GM12878 (cell line): ENCODE measurements at regions not wholly inside any gene's neighbourhood (a gene's known extent, or its start where the extent isn't known, plus 50 kb on each side); places are given as distances from the start of the nearest gene placed in this dataset.

ENCODE experiments used
- ATAC-seq: fragments of 200-7000 bp; cut with Tn5 transposase; 3 replicates; pipeline ENCODE4 v1.9.1; 2020; ENCODE audit warnings: mild to moderate bottlenecking, moderate library complexity
- BruUV-seq: library from RNA; stranded (reverse); fragments of 400-500 nt; replicated peaks from 2 replicates; lab custom pipeline; 2021; lab: Mats Ljungman, UMichigan
- CTCF ChIA-PET: fragments of 300-600 bp; sonication (Branson Sonifier 250); formaldehyde crosslinking; extraction: SDS; loops from one replicate; lab custom pipeline; 2021; ENCODE audit warnings: inconsistent platforms; lab: Yijun Ruan, JAX
- POLR2A ChIA-PET: fragments of 350-600 bp; formaldehyde crosslinking; extraction: SDS; loops from one replicate; lab custom pipeline; 2021; ENCODE audit warnings: inconsistent platforms; lab: Charles Lee
- RAD21 ChIA-PET: fragments of 300-600 bp; sonication (Branson Sonifier 250); formaldehyde crosslinking; loops from one replicate; lab custom pipeline; 2023; ENCODE audit warnings: antibody characterized with exemption; ENCODE audit not compliant: unreplicated experiment; lab: Charles Lee
- SMC1A ChIA-PET: fragments of 300-600 bp; sonication (Branson Sonifier 250); formaldehyde crosslinking; loops from one replicate; lab custom pipeline; 2023; ENCODE audit not compliant: unreplicated experiment, uncharacterized antibody; lab: Charles Lee
- DNase-seq: peaks from one replicate; pipeline ENCODE4 v3.0.0-alpha.2; 2011; ENCODE audit warnings: low read depth, low spot score
- FAIRE-seq: peaks from 3 replicates; lab custom pipeline; 2011; peaks lifted over from hg19 to GRCh38; lab: Jason Lieb, UNC
- H2AFZ ChIP-seq: 2 replicates; pipeline ENCODE4 v1.6.0; 2011; ENCODE audit warnings: low read depth, low read length, control low read depth; ENCODE audit not compliant: control insufficient read depth
- H3K27ac ChIP-seq: 2 replicates; pipeline ENCODE4 v1.5.1; 2011; ENCODE audit warnings: control low read depth; ENCODE audit not compliant: control insufficient read depth, insufficient read depth
- H3K27me3 ChIP-seq, 2 experiments: replicated peaks in 1 of 2; 2 replicates each; pipeline versions ENCODE4 v1.6.0 to v1.6.1; 2011; ENCODE audit warnings: low read length in 1 of 2; ENCODE audit not compliant: control insufficient read depth in 2 of 2, insufficient read depth in 2 of 2
- H3K36me3 ChIP-seq, 2 experiments: 2 replicates each; pipeline ENCODE4 v1.5.1; 2011; ENCODE audit warnings: low read length in 1 of 2; ENCODE audit not compliant: control insufficient read depth in 2 of 2, insufficient read depth in 2 of 2
- H3K4me1 ChIP-seq: 2 replicates; pipeline ENCODE4 v1.6.1; 2011; ENCODE audit warnings: mild to moderate bottlenecking, low read length, moderate library complexity, mixed read lengths; ENCODE audit not compliant: control insufficient read depth, insufficient read depth
- H3K4me2 ChIP-seq: 2 replicates; pipeline ENCODE4 v1.6.0; 2011; ENCODE audit warnings: control low read depth; ENCODE audit not compliant: control insufficient read depth, insufficient read depth
- H3K4me3 ChIP-seq: fragments of 200-600 bp; sonication (generic); 2 replicates; pipeline ENCODE4 v1.5.1; 2016
- H3K79me2 ChIP-seq: 2 replicates; pipeline ENCODE4 v1.6.0; 2011; ENCODE audit warnings: low read length; ENCODE audit not compliant: control insufficient read depth, insufficient read depth
- H3K9ac ChIP-seq: 2 replicates; pipeline ENCODE4 v1.8.0; 2011; ENCODE audit warnings: low read length, control low read depth, mixed read lengths; ENCODE audit not compliant: control insufficient read depth, insufficient read depth
- H3K9me3 ChIP-seq: replicated peaks from 3 replicates; pipeline ENCODE4 v1.5.1; 2011; ENCODE audit warnings: mild to moderate bottlenecking, low read length; ENCODE audit not compliant: control insufficient read depth, insufficient read depth
- H4K20me1 ChIP-seq: 2 replicates; pipeline ENCODE4 v1.6.0; 2011; ENCODE audit not compliant: control insufficient read depth, insufficient read depth
- ATF2 ChIP-seq: IDR thresholded peaks from 2 replicates; pipeline ENCODE4 v1.6.1; 2012; ENCODE audit warnings: low read length, inconsistent platforms
- BMI1 ChIP-seq: fragments of 450-650 bp; IDR thresholded peaks from 2 replicates; pipeline ENCODE4 v1.6.1; 2016; ENCODE audit warnings: mild to moderate bottlenecking, moderate library complexity, borderline replicate concordance
- CBFB ChIP-seq: IDR thresholded peaks from 2 replicates; pipeline ENCODE4 v1.6.1; 2016; ENCODE audit warnings: antibody characterized with exemption, low read depth
- CHD2 ChIP-seq: IDR thresholded peaks from 2 replicates; pipeline ENCODE4 v1.6.1; 2011; ENCODE audit warnings: low read depth, low read length, improper control_type of control experiment, borderline replicate concordance
- DPF2 ChIP-seq: fragments of 450-650 bp; IDR thresholded peaks from 2 replicates; pipeline ENCODE4 v1.6.1; 2017; ENCODE audit warnings: mild to moderate bottlenecking
- ETV6 ChIP-seq, 2 experiments: fragments of 450-650 bp in 1 of 2; IDR thresholded peaks in 1 of 2; conservative IDR thresholded peaks in 1 of 2; 2 replicates each; pipeline ENCODE4 v1.6.1; 2014; ENCODE audit warnings: antibody characterized with exemption in 1 of 2, borderline replicate concordance in 1 of 2, low read depth in 1 of 2, mild to moderate bottlenecking in 1 of 2, moderate library complexity in 1 of 2
- HSF1 ChIP-seq: fragments of 150-350 bp; IDR thresholded peaks from 2 replicates; pipeline ENCODE4 v1.6.1; 2014; ENCODE audit warnings: mild to moderate bottlenecking, low read depth, low read length
- IKZF1 ChIP-seq: fragments of 450-650 bp; conservative IDR thresholded peaks from 2 replicates; pipeline ENCODE4 v1.6.1; 2017; ENCODE audit warnings: antibody characterized with exemption, mild to moderate bottlenecking
- IKZF2 ChIP-seq, 2 experiments: fragments of 450-650 bp; IDR thresholded peaks; 2 replicates each; pipeline ENCODE4 v1.6.1; 2017; ENCODE audit warnings: mild to moderate bottlenecking in 2 of 2, moderate library complexity in 2 of 2
- IRF4 ChIP-seq: IDR thresholded peaks from 2 replicates; pipeline ENCODE4 v1.6.1; 2011; ENCODE audit warnings: low read depth, low read length
- JUNB ChIP-seq: IDR thresholded peaks from 2 replicates; pipeline ENCODE4 v1.6.1; 2016; ENCODE audit warnings: antibody characterized with exemption, mild to moderate bottlenecking
- LARP7 ChIP-seq: fragments of 450-650 bp; IDR thresholded peaks from 2 replicates; pipeline ENCODE4 v1.6.1; 2017; ENCODE audit warnings: mild to moderate bottlenecking
- MEF2B ChIP-seq: fragments of 450-650 bp; IDR thresholded peaks from 2 replicates; pipeline ENCODE4 v1.6.1; 2018; ENCODE audit warnings: mild to moderate bottlenecking, moderate library complexity; ENCODE audit not compliant: partially characterized antibody, poor library complexity, severe bottlenecking
- NFIC ChIP-seq: IDR thresholded peaks from 2 replicates; pipeline ENCODE4 v1.6.1; 2012; ENCODE audit warnings: low read depth, mild to moderate bottlenecking, inconsistent platforms, low read length, moderate library complexity
- NRF1 ChIP-seq: conservative IDR thresholded peaks from 2 replicates; pipeline ENCODE4 v1.6.1; 2011; ENCODE audit warnings: mild to moderate bottlenecking, low read depth, low read length, improper control_type of control experiment
- RCOR1 ChIP-seq: conservative IDR thresholded peaks from 2 replicates; pipeline ENCODE4 v1.6.1; 2012; ENCODE audit warnings: low read depth, low read length, improper control_type of control experiment
- RUNX3 ChIP-seq: IDR thresholded peaks from 2 replicates; pipeline ENCODE4 v1.6.1; 2012; ENCODE audit warnings: low read length, inconsistent platforms
- SREBF1 ChIP-seq: IDR thresholded peaks from 2 replicates; pipeline ENCODE4 v1.6.1; 2012; ENCODE audit warnings: mild to moderate bottlenecking, low read length
- SREBF2 ChIP-seq: IDR thresholded peaks from 2 replicates; pipeline ENCODE4 v1.6.1; 2012; ENCODE audit warnings: mild to moderate bottlenecking, low read length
- YY1 ChIP-seq: IDR thresholded peaks from 2 replicates; pipeline ENCODE4 v1.6.1; 2011; ENCODE audit warnings: low read depth, mild to moderate bottlenecking, low read length
- WGBS: methylation state at CpG from one replicate; pipeline ENCODE4 v1.1.6; 2016; ENCODE audit warnings: low lambda C conversion rate; ENCODE audit not compliant: insufficient replicate concordance, insufficient coverage; ENCODE audit errors: missing lambda C conversion rate; 5-methylcytosine and 5-hydroxymethylcytosine counted together
- in situ Hi-C: fragments of 300-500 bp; cut with MboI; formaldehyde crosslinking; loops from 9 replicates; pipeline ENCODE4 v1.14.3; 2018; ENCODE audit warnings: mixed read lengths
- intact Hi-C: fragments of 100-400 bp; cut with micrococcal nuclease; formaldehyde crosslinking; loops from one replicate; pipeline ENCODE4 v1.14.2; 2022; ENCODE audit not compliant: unreplicated experiment

- TF ChIP-seq HSF1 (no peak), CBFB (no peak), ATF2 (no peak), LARP7 (no peak)
Measured at GRCh38 chr13:95479731-95480130, 72.8 kb upstream of the CLDN10 start (continued).

GRCh38 chr13:95480131-95480545, 72.4 kb upstream of the CLDN10 start:
- WGBS = 6% methylated on average over 7 of the region's 7 CpGs
- peaks cover 21% of the 10 kb centered on the region for H3K4me1 ChIP-seq
- H3K79me2 ChIP-seq = no peaks in the 10 kb centered on the region
- no peak overlapping the region; the same call in 1 of the 2 replicates for H2AFZ ChIP-seq
- DNase-seq (peak; percentile 71), ATAC-seq (peak; percentile 75), FAIRE-seq (peak; percentile 75)
- H3K4me3 ChIP-seq = no peak overlapping the region
- no peaks in the 10 kb centered on the region for H4K20me1 ChIP-seq
- ChIA-PET POLR2A (interaction anchor here (0.6 kb wide), 1 partner anchor 213 kb away, joined by 5 read pairs; no protein-coding TSS in a partner anchor), SMC1A (interaction anchor here (0.7 to 1.6 kb wide), 10 partner anchors 12 to 1041 kb away, joined by 3 to 6 read pairs (median 4); no protein-coding TSS in a partner anchor), CTCF (interaction anchor here (0.8 to 6.2 kb wide), 11 partner anchors 11 to 860 kb away, joined by 3 to 39 read pairs (median 4); no protein-coding TSS in a partner anchor), RAD21 (interaction anchor here (1.2 to 5.6 kb wide), 6 partner anchors 11 to 297 kb away, joined by 3 to 32 read pairs (median 4); no protein-coding TSS in a partner anchor)
- H3K9ac ChIP-seq = no peak overlapping the region
- H3K36me3 ChIP-seq = no peaks in the 10 kb centered on the region
- peak overlapping the region; percentile 7; the same call in 1 of the 2 replicates for H3K4me2 ChIP-seq
- peaks cover 3% of the 10 kb centered on the region; the same call in 2 of the 3 replicates for H3K9me3 ChIP-seq
- in situ Hi-C loops = no loop called here
- intact Hi-C loops = no loop called here
- no TSS peak for BruUV-seq
- H3K27me3 ChIP-seq = no peaks in the 10 kb centered on the region
- H3K27ac ChIP-seq = peak overlapping the region; percentile 54
- TF ChIP-seq ATF2 (peak; percentile 64), CHD2 (no peak), RUNX3 (peak; percentile 76), IKZF1 (peak; percentile 57), MEF2B (peak; percentile 64), IKZF2 (IDR thresholded peaks at IDR 0.05) (peak; percentile 61 to 62), RCOR1 (no peak), SREBF1 (no peak), DPF2 (0 out of 2 replicates have a peak, but pooled peaks have one; percentile 26), YY1 (0 out of 2 replicates have a peak, but pooled peaks have one; percentile 41), BMI1 (no peak), SREBF2 (no peak), IRF4 (peak; percentile 77), NFIC (peak; percentile 43), NRF1 (no peak), JUNB (peak; percentile 72), ETV6 (conservative IDR thresholded peaks at IDR 0.05 in 1 of 2, IDR thresholded peaks at IDR 0.05 in 1 of 2; ENCODE audit: borderline replicate concordance in 1 of 2, low read depth in 1 of 2) (peak in 1 of 2 experiments; percentile 31; a peak in 1 of 4 replicates)
